ENCODE measurements at regions not wholly inside any gene's neighbourhood (a gene's known extent, or its start where the extent isn't known, plus 50 kb on each side); places are given as distances from the start of the nearest gene placed in this dataset.
"Not testable (repeated sequence)": the region's sequence is repeated elsewhere in the genome, so short reads cannot be mapped to it uniquely, and the experiment has no call there.

- H3K9me3 ChIP-seq; in situ Hi-C loops (cut with MboI; ENCODE audit: low sequenced_read_pairs); H3K4me1 ChIP-seq; DNase-seq (ENCODE audit: low spot score in 2 of 2); H3K27me3 ChIP-seq (ENCODE audit: low read depth); H3K4me3 ChIP-seq; H3K36me3 ChIP-seq (replicated peaks): not testable (repeated sequence)
Measured at GRCh38 chrX:5666689-5667088, 562.0 kb downstream of the NLGN4X start.

GRCh38 chrX:5656544-5656943 lies 572.1 kb downstream of the NLGN4X start:
- in situ Hi-C loops (cut with MboI; ENCODE audit: low sequenced_read_pairs): no loop called here
- no peak overlapping the region for H3K4me3 ChIP-seq
- no peak for DNase-seq (ENCODE audit: low spot score in 2 of 2)

GRCh38 chrX:5650904-5651303 lies 577.8 kb downstream of the NLGN4X start:
- no peak for DNase-seq (ENCODE audit: low spot score in 2 of 2)
- Histone ChIP-seq H3K9me3 (no peaks in the 10 kb centered on the region), H3K27me3 (ENCODE audit: low read depth) (no peaks in the 10 kb centered on the region), H3K36me3 (replicated peaks) (no peaks in the 10 kb centered on the region), H3K4me1 (no peaks in the 10 kb centered on the region), H3K4me3 (no peak overlapping the region)
- in situ Hi-C loops (cut with MboI; ENCODE audit: low sequenced_read_pairs): no loop called here

More at GRCh38 chrX:5656544-5656943, 572.1 kb downstream of the NLGN4X start:
- Histone ChIP-seq H3K36me3 (replicated peaks) (no peaks in the 10 kb centered on the region), H3K27me3 (ENCODE audit: low read depth) (no peaks in the 10 kb centered on the region), H3K4me1 (no peaks in the 10 kb centered on the region), H3K9me3 (no peaks in the 10 kb centered on the region)

GRCh38 chrX:5648941-5649568 lies 579.6 kb downstream of the NLGN4X start:
- Histone ChIP-seq H3K9me3 (no peaks in the 10 kb centered on the region), H3K27me3 (ENCODE audit: low read depth) (no peaks in the 10 kb centered on the region), H3K4me1 (no peaks in the 10 kb centered on the region), H3K36me3 (replicated peaks) (no peaks in the 10 kb centered on the region), H3K4me3 (no peak overlapping the region)
- in situ Hi-C loops (cut with MboI; ENCODE audit: low sequenced_read_pairs): no loop called here
- no peak for DNase-seq (ENCODE audit: low spot score in 2 of 2)

GRCh38 chrX:5646818-5647217 lies 581.8 kb downstream of the NLGN4X start:
- no peak overlapping the region for H3K4me3 ChIP-seq
- no peaks in the 10 kb centered on the region for H3K27me3 ChIP-seq (ENCODE audit: low read depth)
- in situ Hi-C loops (cut with MboI; ENCODE audit: low sequenced_read_pairs): no loop called here
- no peaks in the 10 kb centered on the region for H3K4me1 ChIP-seq
- no peaks in the 10 kb centered on the region for H3K9me3 ChIP-seq
- no peaks in the 10 kb centered on the region for H3K36me3 ChIP-seq (replicated peaks)
- DNase-seq (ENCODE audit: low spot score in 2 of 2): no peak

- no peak for DNase-seq (ENCODE audit: low spot score in 2 of 2)
- H3K9me3 ChIP-seq: no peaks in the 10 kb centered on the region
- in situ Hi-C loops (cut with MboI; ENCODE audit: low sequenced_read_pairs): no loop called here
- no peaks in the 10 kb centered on the region for H3K27me3 ChIP-seq (ENCODE audit: low read depth)
- H3K36me3 ChIP-seq (replicated peaks): no peaks in the 10 kb centered on the region
- no peak overlapping the region for H3K4me3 ChIP-seq
- H3K4me1 ChIP-seq: no peaks in the 10 kb centered on the region
Measured at GRCh38 chrX:5644776-5645175, 583.9 kb downstream of the NLGN4X start.

GRCh38 chrX:5640071-5640470 lies 588.6 kb downstream of the NLGN4X start:
- no peaks in the 10 kb centered on the region for H3K4me1 ChIP-seq
- H3K27me3 ChIP-seq (ENCODE audit: low read depth): no peaks in the 10 kb centered on the region
- no peak for DNase-seq (ENCODE audit: low spot score in 2 of 2)
- H3K4me3 ChIP-seq: no peak overlapping the region
- in situ Hi-C loops (cut with MboI; ENCODE audit: low sequenced_read_pairs): no loop called here
- H3K36me3 ChIP-seq (replicated peaks): no peaks in the 10 kb centered on the region
- no peaks in the 10 kb centered on the region for H3K9me3 ChIP-seq

GRCh38 chrX:5638572-5638971 lies 590.1 kb downstream of the NLGN4X start:
- Histone ChIP-seq H3K4me1 (no peaks in the 10 kb centered on the region), H3K4me3 (no peak overlapping the region), H3K27me3 (ENCODE audit: low read depth) (no peaks in the 10 kb centered on the region), H3K36me3 (replicated peaks) (no peaks in the 10 kb centered on the region), H3K9me3 (no peaks in the 10 kb centered on the region)
- in situ Hi-C loops (cut with MboI; ENCODE audit: low sequenced_read_pairs): no loop called here
- no peak for DNase-seq (ENCODE audit: low spot score in 2 of 2)

- Histone ChIP-seq H3K4me3 (no peak overlapping the region), H3K36me3 (replicated peaks) (no peaks in the 10 kb centered on the region), H3K4me1 (no peaks in the 10 kb centered on the region), H3K9me3 (no peaks in the 10 kb centered on the region), H3K27me3 (ENCODE audit: low read depth) (no peaks in the 10 kb centered on the region)
- no peak for DNase-seq (ENCODE audit: low spot score in 2 of 2)
- in situ Hi-C loops (cut with MboI; ENCODE audit: low sequenced_read_pairs): no loop called here
Measured at GRCh38 chrX:5632887-5633286, 595.8 kb downstream of the NLGN4X start.

- DNase-seq (ENCODE audit: low spot score in 2 of 2): no peak
- H3K27me3 ChIP-seq (ENCODE audit: low read depth): no peaks in the 10 kb centered on the region
- in situ Hi-C loops (cut with MboI; ENCODE audit: low sequenced_read_pairs): no loop called here
- no peaks in the 10 kb centered on the region for H3K36me3 ChIP-seq (replicated peaks)
- no peaks in the 10 kb centered on the region for H3K9me3 ChIP-seq
- H3K4me1 ChIP-seq: no peaks in the 10 kb centered on the region
- H3K4me3 ChIP-seq: no peak overlapping the region
Measured at GRCh38 chrX:5632061-5632614, 596.5 kb downstream of the NLGN4X start.

GRCh38 chrX:5617666-5618065 lies 611.0 kb downstream of the NLGN4X start:
- Histone ChIP-seq H3K4me3 (no peak overlapping the region), H3K9me3 (no peaks in the 10 kb centered on the region), H3K27me3 (ENCODE audit: low read depth) (no peaks in the 10 kb centered on the region), H3K36me3 (replicated peaks) (no peaks in the 10 kb centered on the region), H3K4me1 (no peaks in the 10 kb centered on the region)
- no peak for DNase-seq (ENCODE audit: low spot score in 2 of 2)
- in situ Hi-C loops (cut with MboI; ENCODE audit: low sequenced_read_pairs): no loop called here

GRCh38 chrX:5595570-5595969 lies 633.1 kb downstream of the NLGN4X start:
- Histone ChIP-seq H3K36me3 (replicated peaks) (no peaks in the 10 kb centered on the region), H3K4me1 (no peaks in the 10 kb centered on the region), H3K4me3 (no peak overlapping the region), H3K9me3 (no peaks in the 10 kb centered on the region), H3K27me3 (ENCODE audit: low read depth) (no peaks in the 10 kb centered on the region)
- in situ Hi-C loops (cut with MboI; ENCODE audit: low sequenced_read_pairs): no loop called here
- DNase-seq (ENCODE audit: low spot score in 2 of 2): no peak

GRCh38 chrX:5586726-5587125 lies 641.9 kb downstream of the NLGN4X start:
- in situ Hi-C loops (cut with MboI; ENCODE audit: low sequenced_read_pairs): no loop called here
- H3K4me3 ChIP-seq: no peak overlapping the region
- H3K36me3 ChIP-seq (replicated peaks): no peaks in the 10 kb centered on the region
- DNase-seq (ENCODE audit: low spot score in 2 of 2): no peak
- no peaks in the 10 kb centered on the region for H3K4me1 ChIP-seq
- no peaks in the 10 kb centered on the region for H3K27me3 ChIP-seq (ENCODE audit: low read depth)
- no peaks in the 10 kb centered on the region for H3K9me3 ChIP-seq

- Histone ChIP-seq H3K4me3 (no peak overlapping the region), H3K4me1 (no peaks in the 10 kb centered on the region), H3K36me3 (replicated peaks) (no peaks in the 10 kb centered on the region), H3K27me3 (ENCODE audit: low read depth) (no peaks in the 10 kb centered on the region), H3K9me3 (no peaks in the 10 kb centered on the region)
- in situ Hi-C loops (cut with MboI; ENCODE audit: low sequenced_read_pairs): no loop called here
- no peak for DNase-seq (ENCODE audit: low spot score in 2 of 2)
Measured at GRCh38 chrX:5575407-5575806, 653.3 kb downstream of the NLGN4X start.

- in situ Hi-C loops (cut with MboI; ENCODE audit: low sequenced_read_pairs): no loop called here
- no peaks in the 10 kb centered on the region for H3K27me3 ChIP-seq (ENCODE audit: low read depth)
- no peak for DNase-seq (ENCODE audit: low spot score in 2 of 2)
- no peaks in the 10 kb centered on the region for H3K4me1 ChIP-seq
- no peaks in the 10 kb centered on the region; the same call in 1 of the 2 replicates for H3K9me3 ChIP-seq
- H3K4me3 ChIP-seq: no peak overlapping the region
- no peaks in the 10 kb centered on the region for H3K36me3 ChIP-seq (replicated peaks)
Measured at GRCh38 chrX:5568934-5569333, 659.7 kb downstream of the NLGN4X start.

Measured in HAP-1 (cell line).